ENCODE measurements at regions not wholly inside any gene's neighbourhood (a gene's known extent, or its start where the extent isn't known, plus 50 kb on each side); places are given as distances from the start of the nearest gene placed in this dataset.

GRCh38 chr6:167217951-167218759 is 60.4 kb upstream of the GPR31 start:
- TF ChIP-seq CTCF (IDR thresholded peaks at IDR 0.05), result peak; percentile 31; the same call in 1 of the 2 replicates

- no peak for TF ChIP-seq CTCF (IDR thresholded peaks at IDR 0.05)
Measured at GRCh38 chr6:167219967-167220512, 62.3 kb upstream of the GPR31 start.

- no peak for TF ChIP-seq CTCF (IDR thresholded peaks at IDR 0.05)
Measured at GRCh38 chr6:167221400-167222201, 63.8 kb upstream of the GPR31 start.

GRCh38 chr6:167226383-167226685 is 64.8 kb upstream of the UNC93A start:
- TF ChIP-seq CTCF (IDR thresholded peaks at IDR 0.05), result no peak

GRCh38 chr6:167226791-167227190 is 64.3 kb upstream of the UNC93A start:
- no peak for TF ChIP-seq CTCF (IDR thresholded peaks at IDR 0.05)

- no peak for TF ChIP-seq CTCF (IDR thresholded peaks at IDR 0.05)
Measured at GRCh38 chr6:167227984-167228383, 63.1 kb upstream of the UNC93A start.

GRCh38 chr6:167229586-167229985 is 61.5 kb upstream of the UNC93A start:
- TF ChIP-seq CTCF (IDR thresholded peaks at IDR 0.05), result no peak

All from LNCAP (cell line).